GM23338 (cell line): ENCODE measurements at regions not wholly inside any gene's neighbourhood (a gene's known extent, or its start where the extent isn't known, plus 50 kb on each side); places are given as distances from the start of the nearest gene placed in this dataset.

Experiments used
- ATAC-seq: fragments of 200-7000 bp; cut with Tn5 transposase; 3 replicates; pipeline ENCODE4 v1.9.1; 2020
- DNase-seq: peaks from one replicate; pipeline ENCODE4 v3.0.0-alpha.2; 2015; ENCODE audit warnings: low spot score
- H2AFZ ChIP-seq: fragments of 200-600 bp; sonication (generic); 2 replicates; pipeline ENCODE4 v1.8.0; 2016; ENCODE audit warnings: antibody characterized with exemption, mild to moderate bottlenecking, moderate library complexity
- H3F3A ChIP-seq: fragments of 200-600 bp; sonication (generic); replicated peaks from 2 replicates; pipeline ENCODE4 v1.8.0; 2017; ENCODE audit warnings: antibody characterized with exemption, mixed run types, low read depth
- H3K27ac ChIP-seq: fragments of 200-600 bp; sonication (generic); 2 replicates; pipeline ENCODE4 v1.6.1; 2016; ENCODE audit warnings: low read depth
- H3K27me3 ChIP-seq: fragments of 200-600 bp; sonication (generic); 2 replicates; pipeline ENCODE4 v1.8.0; 2016; ENCODE audit warnings: mild to moderate bottlenecking, mixed run types, moderate library complexity; ENCODE audit not compliant: insufficient read depth
- H3K36me3 ChIP-seq: fragments of 200-600 bp; sonication (generic); 2 replicates; pipeline ENCODE4 v1.8.0; 2016; ENCODE audit warnings: mild to moderate bottlenecking; ENCODE audit not compliant: insufficient read depth
- H3K4me1 ChIP-seq: fragments of 200-600 bp; sonication (generic); 2 replicates; pipeline ENCODE4 v1.8.0; 2016; ENCODE audit warnings: mild to moderate bottlenecking, moderate library complexity; ENCODE audit not compliant: insufficient read depth
- H3K4me2 ChIP-seq: fragments of 200-600 bp; sonication (generic); 2 replicates; pipeline ENCODE4 v1.7.1; 2017; ENCODE audit warnings: mixed run types
- H3K4me3 ChIP-seq: fragments of 200-600 bp; sonication (generic); 2 replicates; pipeline ENCODE4 v1.6.1; 2016; ENCODE audit warnings: mixed run types
- H3K79me2 ChIP-seq: fragments of 200-600 bp; sonication (generic); replicated peaks from 2 replicates; pipeline ENCODE4 v1.8.0; 2017; ENCODE audit warnings: mild to moderate bottlenecking; ENCODE audit not compliant: insufficient read depth
- H3K9me2 ChIP-seq: fragments of 200-600 bp; sonication (generic); 2 replicates; pipeline ENCODE4 v1.8.0; 2017; ENCODE audit not compliant: insufficient read depth
- H4K20me1 ChIP-seq: fragments of 200-600 bp; sonication (generic); replicated peaks from 2 replicates; pipeline ENCODE4 v1.8.0; 2017; ENCODE audit warnings: mild to moderate bottlenecking; ENCODE audit not compliant: insufficient read depth
- H3K27ac Mint-ChIP-seq: 2 replicates; pipeline ENCODE4 v1.8.0; 2020; ENCODE audit warnings: inconsistent platforms, mild to moderate bottlenecking, moderate library complexity, mixed read lengths
- H3K27me3 Mint-ChIP-seq: 3 replicates; pipeline ENCODE4 v1.8.0; 2022; ENCODE audit warnings: low read depth, mild to moderate bottlenecking, moderate library complexity, mixed read lengths, inconsistent platforms; ENCODE audit not compliant: insufficient read depth, poor library complexity
- H3K36me3 Mint-ChIP-seq: 3 replicates; pipeline ENCODE4 v1.8.0; 2021; ENCODE audit warnings: low read depth, mild to moderate bottlenecking, inconsistent platforms, moderate library complexity, mixed read lengths
- H3K4me1 Mint-ChIP-seq: 3 replicates; pipeline ENCODE4 v1.8.0; 2020; ENCODE audit warnings: mild to moderate bottlenecking, inconsistent platforms, mixed read lengths
- H3K4me3 Mint-ChIP-seq: 3 replicates; pipeline ENCODE4 v1.8.0; 2021; ENCODE audit warnings: moderate library complexity, mild to moderate bottlenecking, inconsistent platforms, mixed read lengths
- H3K9me3 Mint-ChIP-seq: 3 replicates; pipeline ENCODE4 v1.8.0; 2020; ENCODE audit warnings: moderate library complexity, mild to moderate bottlenecking, inconsistent platforms, mixed read lengths
- CREB1 ChIP-seq: fragments of 250-450 bp; sonication (Bioruptor Pico); IDR thresholded peaks from 2 replicates; pipeline ENCODE4 v1.5.0; 2020; ENCODE audit warnings: low read depth, mild to moderate bottlenecking, moderate library complexity
- EZH2 ChIP-seq: fragments of 200-600 bp; sonication (generic); IDR thresholded peaks from one replicate; pipeline ENCODE4 v1.8.0; 2017; ENCODE audit warnings: antibody characterized with exemption, mild to moderate bottlenecking, low read depth; ENCODE audit not compliant: unreplicated experiment
- EZH2phosphoT487 ChIP-seq: fragments of 200-600 bp; sonication (generic); IDR thresholded peaks from one replicate; pipeline ENCODE4 v1.8.1; 2018; ENCODE audit warnings: antibody characterized with exemption; ENCODE audit not compliant: unreplicated experiment
- JUNB ChIP-seq: IDR thresholded peaks from one replicate; pipeline ENCODE4 v1.6.1; 2016; ENCODE audit warnings: antibody characterized with exemption; ENCODE audit not compliant: unreplicated experiment
- NANOG ChIP-seq: IDR thresholded peaks from 2 replicates; pipeline ENCODE4 v1.6.1; 2016; ENCODE audit warnings: antibody characterized with exemption, borderline replicate concordance
- POLR2AphosphoS5 ChIP-seq: IDR thresholded peaks from 2 replicates; pipeline ENCODE4 v1.6.1; 2016; ENCODE audit warnings: antibody characterized with exemption, low read depth
- STAT1 ChIP-seq: IDR thresholded peaks from one replicate; pipeline ENCODE4 v1.6.1; 2016; ENCODE audit warnings: antibody characterized with exemption; ENCODE audit not compliant: unreplicated experiment
- ZNF331 ChIP-seq: fragments of 250-450 bp; sonication (Bioruptor Pico); IDR thresholded peaks from 2 replicates; pipeline ENCODE4 v1.5.0; 2020; ENCODE audit warnings: low read depth, mild to moderate bottlenecking, moderate library complexity
- TF ChIP-seq, protein P1 (sequence below): IDR thresholded peaks from 2 replicates; pipeline ENCODE4 v1.6.1; 2016; ENCODE audit warnings: antibody characterized with exemption
- TF ChIP-seq, protein P2 (sequence below): fragments of 250-450 bp; sonication (Bioruptor Pico); IDR thresholded peaks from 2 replicates; pipeline ENCODE4 v1.5.0; 2020; ENCODE audit warnings: mild to moderate bottlenecking, moderate library complexity
- TF ChIP-seq, protein P3 (sequence below), 2 experiments: fragments of 200-600 bp in 1 of 2; sonication (generic) in 1 of 2; conservative IDR thresholded peaks; 2 replicates each; pipeline versions ENCODE4 v1.5.1 to v1.6.1; 2016 to 2017; ENCODE audit warnings: antibody characterized with exemption in 2 of 2, low read depth in 2 of 2, mild to moderate bottlenecking in 2 of 2, moderate library complexity in 1 of 2

DNA sequence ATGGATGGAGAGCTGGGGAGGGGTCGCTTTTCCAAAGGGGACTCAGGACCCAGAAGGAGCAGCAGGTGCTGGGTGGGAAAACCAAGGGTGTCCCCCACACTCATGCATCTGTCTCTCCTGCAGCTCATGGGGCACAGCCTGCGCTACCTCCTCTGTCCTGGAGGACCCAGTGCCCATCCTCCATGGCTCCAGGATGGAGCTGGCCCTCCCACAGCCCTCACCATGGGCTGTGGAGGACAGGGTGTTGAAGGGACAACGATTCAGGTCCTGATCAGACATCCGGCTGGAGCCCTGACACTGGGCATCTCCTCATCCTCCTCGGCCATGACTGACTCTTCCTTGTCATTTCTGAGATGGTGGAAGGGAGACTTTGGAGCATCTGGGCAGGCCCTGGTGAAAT, 97.9 kb upstream of the SULF2 start:
- Histone ChIP-seq H3K27me3 (no peaks in the 10 kb centered on the region), H3K27ac (no peak overlapping the region), H3K4me3 (no peak overlapping the region), H3K4me2 (no peak overlapping the region), H3K36me3 (no peaks in the 10 kb centered on the region), H4K20me1 (no peaks in the 10 kb centered on the region), H3K4me1 (no peaks in the 10 kb centered on the region), H3K79me2 (no peaks in the 10 kb centered on the region), H3K9me2 (no peaks in the 10 kb centered on the region), H2AFZ (no peak overlapping the region), H3F3A (no peaks in the 10 kb centered on the region)
- TF ChIP-seq NANOG (no peak), JUNB (no peak), EZH2phosphoT487 (no peak), STAT1 (no peak)
- TF ChIP-seq, protein P1, sequence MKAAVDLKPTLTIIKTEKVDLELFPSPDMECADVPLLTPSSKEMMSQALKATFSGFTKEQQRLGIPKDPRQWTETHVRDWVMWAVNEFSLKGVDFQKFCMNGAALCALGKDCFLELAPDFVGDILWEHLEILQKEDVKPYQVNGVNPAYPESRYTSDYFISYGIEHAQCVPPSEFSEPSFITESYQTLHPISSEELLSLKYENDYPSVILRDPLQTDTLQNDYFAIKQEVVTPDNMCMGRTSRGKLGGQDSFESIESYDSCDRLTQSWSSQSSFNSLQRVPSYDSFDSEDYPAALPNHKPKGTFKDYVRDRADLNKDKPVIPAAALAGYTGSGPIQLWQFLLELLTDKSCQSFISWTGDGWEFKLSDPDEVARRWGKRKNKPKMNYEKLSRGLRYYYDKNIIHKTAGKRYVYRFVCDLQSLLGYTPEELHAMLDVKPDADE, result no peak
- Mint-ChIP-seq H3K4me3 (no peak overlapping the region), H3K4me1 (no peaks in the 10 kb centered on the region), H3K36me3 (no peaks in the 10 kb centered on the region), H3K27ac (no peak overlapping the region), H3K27me3 (peaks cover 5% of the 10 kb centered on the region), H3K9me3 (no peaks in the 10 kb centered on the region)
- no peak for ATAC-seq
- DNase-seq, result no peak

DNA sequence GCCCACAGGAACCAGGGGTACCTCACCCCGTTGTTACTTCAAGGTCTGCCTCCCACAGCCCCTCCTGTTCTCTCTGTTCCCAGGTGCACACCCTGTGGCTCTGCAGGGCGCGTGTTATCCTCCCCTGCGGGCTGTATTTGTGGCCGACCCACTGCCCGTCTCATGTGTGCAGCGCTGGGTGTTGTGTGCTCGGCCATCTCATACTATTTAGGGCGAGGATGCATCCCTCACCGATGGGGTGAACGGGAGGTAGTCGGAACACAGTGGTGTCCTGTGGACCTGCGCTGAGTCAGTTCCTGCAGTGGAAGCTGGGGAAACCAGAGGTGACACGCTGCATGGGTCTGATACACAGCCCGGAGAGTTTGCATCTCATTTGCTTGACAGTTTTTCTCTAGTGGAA, 94.5 kb upstream of the SULF2 start:
- ATAC-seq, result no peak
- H3K9me3 Mint-ChIP-seq, result no peaks in the 10 kb centered on the region
- H3K27ac Mint-ChIP-seq, result no peak overlapping the region
- TF ChIP-seq EZH2, result no peak
- no peak for TF ChIP-seq STAT1
- TF ChIP-seq JUNB, result no peak
- no peak for TF ChIP-seq CREB1 (CRISPR knock-in tag)
- TF ChIP-seq, protein P2, sequence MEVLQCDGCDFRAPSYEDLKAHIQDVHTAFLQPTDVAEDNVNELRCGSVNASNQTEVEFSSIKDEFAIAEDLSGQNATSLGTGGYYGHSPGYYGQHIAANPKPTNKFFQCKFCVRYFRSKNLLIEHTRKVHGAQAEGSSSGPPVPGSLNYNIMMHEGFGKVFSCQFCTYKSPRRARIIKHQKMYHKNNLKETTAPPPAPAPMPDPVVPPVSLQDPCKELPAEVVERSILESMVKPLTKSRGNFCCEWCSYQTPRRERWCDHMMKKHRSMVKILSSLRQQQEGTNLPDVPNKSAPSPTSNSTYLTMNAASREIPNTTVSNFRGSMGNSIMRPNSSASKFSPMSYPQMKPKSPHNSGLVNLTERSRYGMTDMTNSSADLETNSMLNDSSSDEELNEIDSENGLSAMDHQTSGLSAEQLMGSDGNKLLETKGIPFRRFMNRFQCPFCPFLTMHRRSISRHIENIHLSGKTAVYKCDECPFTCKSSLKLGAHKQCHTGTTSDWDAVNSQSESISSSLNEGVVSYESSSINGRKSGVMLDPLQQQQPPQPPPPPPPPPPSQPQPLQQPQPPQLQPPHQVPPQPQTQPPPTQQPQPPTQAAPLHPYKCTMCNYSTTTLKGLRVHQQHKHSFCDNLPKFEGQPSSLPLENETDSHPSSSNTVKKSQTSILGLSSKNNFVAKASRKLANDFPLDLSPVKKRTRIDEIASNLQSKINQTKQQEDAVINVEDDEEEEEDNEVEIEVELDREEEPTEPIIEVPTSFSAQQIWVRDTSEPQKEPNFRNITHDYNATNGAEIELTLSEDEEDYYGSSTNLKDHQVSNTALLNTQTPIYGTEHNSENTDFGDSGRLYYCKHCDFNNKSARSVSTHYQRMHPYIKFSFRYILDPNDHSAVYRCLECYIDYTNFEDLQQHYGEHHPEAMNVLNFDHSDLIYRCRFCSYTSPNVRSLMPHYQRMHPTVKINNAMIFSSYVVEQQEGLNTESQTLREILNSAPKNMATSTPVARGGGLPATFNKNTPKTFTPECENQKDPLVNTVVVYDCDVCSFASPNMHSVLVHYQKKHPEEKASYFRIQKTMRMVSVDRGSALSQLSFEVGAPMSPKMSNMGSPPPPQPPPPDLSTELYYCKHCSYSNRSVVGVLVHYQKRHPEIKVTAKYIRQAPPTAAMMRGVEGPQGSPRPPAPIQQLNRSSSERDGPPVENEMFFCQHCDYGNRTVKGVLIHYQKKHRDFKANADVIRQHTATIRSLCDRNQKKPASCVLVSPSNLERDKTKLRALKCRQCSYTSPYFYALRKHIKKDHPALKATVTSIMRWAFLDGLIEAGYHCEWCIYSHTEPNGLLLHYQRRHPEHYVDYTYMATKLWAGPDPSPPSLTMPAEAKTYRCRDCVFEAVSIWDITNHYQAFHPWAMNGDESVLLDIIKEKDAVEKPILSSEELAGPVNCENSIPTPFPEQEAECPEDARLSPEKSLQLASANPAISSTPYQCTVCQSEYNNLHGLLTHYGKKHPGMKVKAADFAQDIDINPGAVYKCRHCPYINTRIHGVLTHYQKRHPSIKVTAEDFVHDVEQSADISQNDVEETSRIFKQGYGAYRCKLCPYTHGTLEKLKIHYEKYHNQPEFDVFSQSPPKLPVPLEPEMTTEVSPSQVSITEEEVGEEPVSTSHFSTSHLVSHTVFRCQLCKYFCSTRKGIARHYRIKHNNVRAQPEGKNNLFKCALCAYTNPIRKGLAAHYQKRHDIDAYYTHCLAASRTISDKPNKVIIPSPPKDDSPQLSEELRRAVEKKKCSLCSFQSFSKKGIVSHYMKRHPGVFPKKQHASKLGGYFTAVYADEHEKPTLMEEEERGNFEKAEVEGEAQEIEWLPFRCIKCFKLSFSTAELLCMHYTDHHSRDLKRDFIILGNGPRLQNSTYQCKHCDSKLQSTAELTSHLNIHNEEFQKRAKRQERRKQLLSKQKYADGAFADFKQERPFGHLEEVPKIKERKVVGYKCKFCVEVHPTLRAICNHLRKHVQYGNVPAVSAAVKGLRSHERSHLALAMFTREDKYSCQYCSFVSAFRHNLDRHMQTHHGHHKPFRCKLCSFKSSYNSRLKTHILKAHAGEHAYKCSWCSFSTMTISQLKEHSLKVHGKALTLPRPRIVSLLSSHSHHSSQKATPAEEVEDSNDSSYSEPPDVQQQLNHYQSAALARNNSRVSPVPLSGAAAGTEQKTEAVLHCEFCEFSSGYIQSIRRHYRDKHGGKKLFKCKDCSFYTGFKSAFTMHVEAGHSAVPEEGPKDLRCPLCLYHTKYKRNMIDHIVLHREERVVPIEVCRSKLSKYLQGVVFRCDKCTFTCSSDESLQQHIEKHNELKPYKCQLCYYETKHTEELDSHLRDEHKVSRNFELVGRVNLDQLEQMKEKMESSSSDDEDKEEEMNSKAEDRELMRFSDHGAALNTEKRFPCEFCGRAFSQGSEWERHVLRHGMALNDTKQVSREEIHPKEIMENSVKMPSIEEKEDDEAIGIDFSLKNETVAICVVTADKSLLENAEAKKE (CRISPR knock-in tag), result no peak
- TF ChIP-seq, protein P3, sequence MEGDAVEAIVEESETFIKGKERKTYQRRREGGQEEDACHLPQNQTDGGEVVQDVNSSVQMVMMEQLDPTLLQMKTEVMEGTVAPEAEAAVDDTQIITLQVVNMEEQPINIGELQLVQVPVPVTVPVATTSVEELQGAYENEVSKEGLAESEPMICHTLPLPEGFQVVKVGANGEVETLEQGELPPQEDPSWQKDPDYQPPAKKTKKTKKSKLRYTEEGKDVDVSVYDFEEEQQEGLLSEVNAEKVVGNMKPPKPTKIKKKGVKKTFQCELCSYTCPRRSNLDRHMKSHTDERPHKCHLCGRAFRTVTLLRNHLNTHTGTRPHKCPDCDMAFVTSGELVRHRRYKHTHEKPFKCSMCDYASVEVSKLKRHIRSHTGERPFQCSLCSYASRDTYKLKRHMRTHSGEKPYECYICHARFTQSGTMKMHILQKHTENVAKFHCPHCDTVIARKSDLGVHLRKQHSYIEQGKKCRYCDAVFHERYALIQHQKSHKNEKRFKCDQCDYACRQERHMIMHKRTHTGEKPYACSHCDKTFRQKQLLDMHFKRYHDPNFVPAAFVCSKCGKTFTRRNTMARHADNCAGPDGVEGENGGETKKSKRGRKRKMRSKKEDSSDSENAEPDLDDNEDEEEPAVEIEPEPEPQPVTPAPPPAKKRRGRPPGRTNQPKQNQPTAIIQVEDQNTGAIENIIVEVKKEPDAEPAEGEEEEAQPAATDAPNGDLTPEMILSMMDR (conservative IDR thresholded peaks at IDR 0.05; ENCODE audit: low read depth in 2 of 2), result no peak
- TF ChIP-seq, protein P1, result no peak
- TF ChIP-seq POLR2AphosphoS5, result no peak
- TF ChIP-seq EZH2phosphoT487, result no peak
- no peak for TF ChIP-seq ZNF331

More for the DNA sequence above, 94.5 kb upstream of the SULF2 start:
- no peaks in the 10 kb centered on the region for H3K4me1 ChIP-seq
- H3K27me3 ChIP-seq, result no peaks in the 10 kb centered on the region
- DNase-seq, result no peak
- no peak overlapping the region for H3K27ac ChIP-seq
- no peak overlapping the region for H3K4me3 ChIP-seq
- Mint-ChIP-seq H3K27me3 (peaks cover 1% of the 10 kb centered on the region), H3K36me3 (no peaks in the 10 kb centered on the region), H3K4me3 (no peak overlapping the region), H3K4me1 (no peaks in the 10 kb centered on the region)
- no peaks in the 10 kb centered on the region for H3F3A ChIP-seq
- no peaks in the 10 kb centered on the region for H3K79me2 ChIP-seq
- no peaks in the 10 kb centered on the region for H4K20me1 ChIP-seq
- no peaks in the 10 kb centered on the region for H3K9me2 ChIP-seq
- H3K36me3 ChIP-seq, result no peaks in the 10 kb centered on the region
- no peak overlapping the region for H3K4me2 ChIP-seq
- no peak overlapping the region for H2AFZ ChIP-seq
